Left ventricle myocardium superior (tissue), 1 donor: ENCODE measurements at regions not wholly inside any gene's neighbourhood (a gene's known extent, or its start where the extent isn't known, plus 50 kb on each side); places are given as distances from the start of the nearest gene placed in this dataset.
"Not testable (repeated sequence)": the region's sequence is repeated elsewhere in the genome, so short reads cannot be mapped to it uniquely, and the experiment has no call there.

Experiments
- ATAC-seq: fragments of 200-7000 bp; cut with Tn5 transposase; one replicate; pipeline ENCODE4 v1.9.1; 2020; ENCODE audit warnings: mild to moderate bottlenecking, moderate library complexity
- DNase-seq: peaks from one replicate; pipeline ENCODE4 v3.0.0-alpha.2; 2020
- intact Hi-C: fragments of 100-400 bp; cut with micrococcal nuclease; formaldehyde crosslinking; loops from one replicate; pipeline ENCODE4 v1.11.0; 2022
- donor health status: DM: no; HTN: yes; CAD: no; lungs with severe emphysema.

GRCh38 chr21:19523061-19523460 lies 1119.5 kb upstream of the TMPRSS15 start:
- DNase-seq (no peak), ATAC-seq (no peak)
- intact Hi-C loops = no loop called here

DNA sequence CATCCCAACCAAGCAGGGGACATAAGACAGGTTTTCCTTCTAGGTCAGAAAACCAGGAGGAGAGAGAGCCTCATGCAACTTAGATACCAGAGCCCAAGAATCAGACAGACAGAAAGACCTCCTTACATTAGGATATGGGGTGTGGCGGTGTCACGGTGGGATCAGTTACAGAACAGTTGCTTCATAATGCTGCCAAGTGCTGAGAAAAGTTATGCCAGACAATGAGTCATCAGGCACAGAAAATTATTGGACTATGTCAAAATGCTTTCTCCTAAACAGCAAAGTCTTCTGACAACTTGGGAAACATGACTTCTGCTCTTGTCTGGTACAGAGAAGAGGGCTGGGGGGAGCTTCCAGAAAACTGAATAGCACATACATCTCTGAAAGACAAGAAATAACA lies 1120.2 kb upstream of the TMPRSS15 start:
- intact Hi-C loops = no loop called here
- ATAC-seq (no peak), DNase-seq (no peak)

DNA sequence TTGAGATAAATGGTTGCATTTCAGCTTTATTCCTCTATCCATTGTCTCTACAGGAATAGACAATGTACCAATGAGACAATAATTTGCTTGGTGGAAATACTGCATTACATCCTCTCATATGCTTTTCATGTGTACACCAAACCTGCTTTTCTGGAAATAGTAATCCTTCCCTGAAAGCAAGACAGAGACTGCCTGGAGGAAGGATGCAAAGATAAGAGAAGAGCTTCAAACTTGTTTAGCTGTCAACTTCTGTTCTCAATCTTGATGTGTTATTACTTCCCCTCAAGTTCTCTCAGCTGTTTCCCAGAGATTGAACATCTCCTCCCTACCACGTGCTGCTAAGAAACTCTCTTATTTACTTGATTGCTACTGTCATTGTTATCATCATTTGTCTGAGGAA lies 1125.4 kb upstream of the TMPRSS15 start:
- ATAC-seq = no peak
- intact Hi-C loops = no loop called here
- DNase-seq = no peak

DNA sequence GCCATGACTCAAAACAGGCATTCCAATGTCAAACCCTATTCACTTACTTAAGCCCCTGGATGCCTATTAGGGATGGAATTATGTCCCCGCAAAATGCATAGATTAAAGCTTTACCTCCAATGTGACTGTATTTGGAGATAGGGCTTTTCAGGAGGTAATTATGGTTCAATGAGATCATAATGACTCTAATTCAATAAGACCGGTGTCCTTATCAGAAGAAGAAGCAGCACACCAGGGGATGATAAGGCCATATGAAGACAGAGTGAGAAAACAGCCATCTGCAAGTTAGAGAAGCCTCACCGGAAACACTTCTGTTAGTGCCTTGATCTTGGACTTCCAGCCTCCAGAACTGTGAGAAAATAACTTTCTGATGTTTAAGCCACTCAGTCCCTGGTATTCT lies 1131.8 kb upstream of the TMPRSS15 start:
- intact Hi-C loops = no loop called here
- no peak for ATAC-seq
- DNase-seq = no peak

DNA sequence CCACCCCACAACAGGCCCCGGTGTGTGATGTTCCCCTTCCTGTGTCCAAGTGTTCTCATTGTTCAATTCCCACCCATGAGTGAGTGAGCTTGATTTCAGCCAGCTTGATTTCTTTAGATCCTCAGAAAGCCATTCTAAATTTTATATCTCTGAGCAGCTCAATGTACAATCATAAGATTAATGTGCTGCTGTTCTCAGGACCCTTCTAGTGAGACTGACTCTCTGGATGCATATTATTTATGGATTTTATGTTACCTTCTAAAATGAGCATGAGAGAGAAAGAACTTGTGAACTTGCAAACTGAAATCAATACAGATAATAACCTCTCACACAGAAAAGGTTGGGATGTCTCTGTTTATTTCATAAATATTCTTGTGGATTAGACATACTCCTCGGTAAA lies 1133.5 kb upstream of the TMPRSS15 start:
- ATAC-seq (no peak), DNase-seq (no peak)
- intact Hi-C loops = no loop called here

- no peak for DNase-seq
- ATAC-seq = no peak
- intact Hi-C loops = no loop called here
Observed at GRCh38 chr21:19540287-19540686, 1136.7 kb upstream of the TMPRSS15 start.

DNA sequence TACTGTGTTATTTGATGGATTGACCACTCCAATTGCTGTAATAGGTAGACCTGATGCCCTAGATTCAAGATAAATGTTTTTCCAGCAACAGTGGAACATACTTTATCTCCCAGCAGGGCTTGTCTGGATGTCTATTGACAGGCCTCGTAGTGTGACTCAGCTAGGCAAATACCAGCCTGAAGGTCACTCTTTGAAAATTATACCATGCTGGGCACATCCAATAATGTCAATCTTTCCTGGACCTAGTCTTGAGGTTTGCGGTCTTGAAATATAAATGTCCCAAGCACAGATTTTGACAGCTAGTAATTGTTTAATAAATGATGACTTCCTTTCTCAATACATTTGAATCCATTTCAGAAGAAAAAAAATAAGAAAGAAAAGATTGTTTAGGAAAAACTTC lies 1138.0 kb upstream of the TMPRSS15 start:
- ATAC-seq = no peak
- DNase-seq = no peak
- intact Hi-C loops = no loop called here

GRCh38 chr21:19544493-19544892 lies 1140.9 kb upstream of the TMPRSS15 start:
- ATAC-seq, DNase-seq, intact Hi-C loops: not testable (repeated sequence)

GRCh38 chr21:19547951-19548840 lies 1144.6 kb upstream of the TMPRSS15 start:
- DNase-seq (no peak), ATAC-seq (no peak)
- intact Hi-C loops = no loop called here

- DNase-seq = no peak
- intact Hi-C loops = no loop called here
Observed at GRCh38 chr21:19553919-19554615, 1150.5 kb upstream of the TMPRSS15 start.

DNA sequence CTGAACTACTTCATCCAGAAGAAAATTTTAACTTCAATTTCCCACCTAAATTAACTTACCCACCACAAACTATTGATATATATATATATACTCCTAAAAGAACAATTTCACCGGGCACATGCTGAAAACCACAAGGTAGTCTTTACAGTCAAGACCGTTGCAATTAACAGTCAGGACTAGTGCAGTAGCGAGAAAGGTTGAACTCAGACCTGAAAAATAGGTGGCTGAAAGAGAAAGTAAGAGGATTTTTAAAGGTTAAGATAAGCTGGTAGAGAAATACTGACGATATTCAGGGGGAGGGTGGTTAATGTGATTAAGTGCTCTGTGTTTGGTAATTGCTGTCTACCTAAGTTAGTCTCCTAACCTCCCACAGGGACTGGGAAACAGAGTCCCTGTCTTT lies 1153.5 kb upstream of the TMPRSS15 start:
- intact Hi-C loops = no loop called here
- no peak for ATAC-seq
- no peak for DNase-seq

More at GRCh38 chr21:19553919-19554615, 1150.5 kb upstream of the TMPRSS15 start:
- ATAC-seq = no peak

GRCh38 chr21:19557488-19557887 lies 1153.9 kb upstream of the TMPRSS15 start:
- intact Hi-C loops = no loop called here
- DNase-seq = no peak
- no peak for ATAC-seq

- ATAC-seq = no peak
- intact Hi-C loops = no loop called here
Observed at GRCh38 chr21:19565587-19565986, 1162.0 kb upstream of the TMPRSS15 start.

DNA sequence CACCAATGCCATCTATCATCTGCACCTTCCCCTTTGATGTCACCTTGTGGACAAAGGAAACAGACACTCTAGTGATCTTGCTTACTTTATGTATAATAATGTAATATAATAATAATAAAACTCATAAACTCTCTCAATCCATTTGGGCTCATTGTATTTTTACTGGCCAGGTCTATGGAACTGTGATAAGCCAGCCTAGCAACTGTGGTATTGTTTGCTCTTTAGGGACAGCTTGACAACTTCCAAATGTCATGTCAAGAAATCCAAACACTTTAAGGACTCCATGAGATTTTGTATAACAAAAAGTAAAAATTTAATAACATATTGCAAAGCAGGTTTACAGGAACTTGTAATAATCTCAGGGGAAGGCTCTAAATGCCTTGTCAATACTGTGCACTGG lies 1163.4 kb upstream of the TMPRSS15 start:
- ATAC-seq (no peak), DNase-seq (no peak)
- intact Hi-C loops = no loop called here

More at GRCh38 chr21:19565587-19565986, 1162.0 kb upstream of the TMPRSS15 start:
- no peak for DNase-seq

GRCh38 chr21:19577381-19577780 lies 1173.8 kb upstream of the TMPRSS15 start:
- ATAC-seq (no peak), DNase-seq (no peak)
- intact Hi-C loops = no loop called here

GRCh38 chr21:19590044-19590443 lies 1186.5 kb upstream of the TMPRSS15 start:
- ATAC-seq = no peak

DNA sequence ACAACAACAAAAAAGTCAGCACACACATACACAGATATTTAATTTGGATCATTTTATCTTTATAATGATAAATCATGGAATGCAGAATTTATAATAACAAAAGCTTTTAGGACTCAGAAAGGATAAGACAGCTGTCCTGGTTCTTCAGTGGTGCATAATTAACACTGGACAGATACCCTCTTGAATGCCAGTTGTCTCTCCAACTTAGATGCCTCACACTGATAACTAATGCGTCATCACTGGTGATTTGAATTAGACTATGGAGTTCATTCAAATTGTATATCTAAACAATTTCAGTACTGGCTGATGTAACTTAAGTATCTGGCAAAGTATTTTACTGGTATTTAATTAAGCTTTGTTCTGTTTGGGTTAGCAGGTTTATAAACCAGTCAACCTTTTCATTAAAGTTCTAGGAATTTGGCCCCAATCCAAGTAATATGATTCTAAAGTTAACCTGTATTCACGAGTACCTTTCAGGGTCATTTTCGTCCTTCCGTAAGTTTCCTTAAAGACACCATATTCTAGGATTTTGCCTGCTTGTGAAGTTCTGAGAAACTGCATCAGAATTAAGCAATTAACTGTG lies 1199.5 kb upstream of the TMPRSS15 start:
- no peak for ATAC-seq
- no peak for DNase-seq
- intact Hi-C loops = no loop called here

More at GRCh38 chr21:19590044-19590443, 1186.5 kb upstream of the TMPRSS15 start:
- DNase-seq = no peak
- intact Hi-C loops = no loop called here

- ATAC-seq (no peak), DNase-seq (no peak)
- intact Hi-C loops = no loop called here
Observed at GRCh38 chr21:19608101-19608621, 1204.6 kb upstream of the TMPRSS15 start.

GRCh38 chr21:19609611-19610010 lies 1206.0 kb upstream of the TMPRSS15 start:
- intact Hi-C loops = no loop called here
- DNase-seq (no peak), ATAC-seq (no peak)
